ENCODE measurements at regions not wholly inside any gene's neighbourhood (a gene's known extent, or its start where the extent isn't known, plus 50 kb on each side); places are given as distances from the start of the nearest gene placed in this dataset.

- H2BK20ac ChIP-seq (ENCODE audit: low read depth, low read length, poor library complexity, severe bottlenecking) = no peak overlapping the region
- no peak overlapping the region for H3K27ac Mint-ChIP-seq
- no peak overlapping the region for H4K8ac ChIP-seq (replicated peaks; ENCODE audit: insufficient read length, low read depth, low read length)
- no peak overlapping the region for H3K18ac ChIP-seq (ENCODE audit: insufficient read length, low read depth, low read length)
- no peak overlapping the region for H3K27ac ChIP-seq (ENCODE audit: insufficient read length, low read depth, low read length)
- H3T11ph ChIP-seq (ENCODE audit: low read length) = no peak overlapping the region
- no peak overlapping the region for H4K91ac ChIP-seq (ENCODE audit: insufficient read length, low read depth, low read length)
- no peak overlapping the region for H2BK12ac ChIP-seq (ENCODE audit: insufficient read length, low read depth, low read length)
- H2BK15ac ChIP-seq (ENCODE audit: low read depth, low read length) = no peak overlapping the region
- no peak overlapping the region for H2BK5ac ChIP-seq (ENCODE audit: insufficient read length, low read length)
- no peaks in the 10 kb centered on the region for H3K36me3 Mint-ChIP-seq (ENCODE audit: insufficient read depth in 1 of 3, low read depth in 3 of 3)
- no peak overlapping the region for H3K56ac ChIP-seq (ENCODE audit: insufficient read length, low read depth, low read length)
- no peak overlapping the region for H3K4me3 Mint-ChIP-seq
- H3K4me2 ChIP-seq (ENCODE audit: insufficient read depth, insufficient read length, low read length) = no peak overlapping the region
- H4K5ac ChIP-seq (ENCODE audit: insufficient read length, low read depth, low read length) = no peak overlapping the region
- no peaks in the 10 kb centered on the region for H3K9me3 Mint-ChIP-seq
- no peak overlapping the region for H3K4ac ChIP-seq (ENCODE audit: low read depth, low read length)
- no CpG with 5 or more reads among the region's 16 CpGs for WGBS (ENCODE audit: extremely low coverage, insufficient read length, low lambda C conversion rate)
- no peaks in the 10 kb centered on the region for H3K79me2 ChIP-seq (ENCODE audit: insufficient read depth, low read length)
- no peak for DNase-seq
- peaks cover 5 to 14% of the 10 kb centered on the region in 2 experiments; a peak in 3 of 4 replicates for H3K4me1 Mint-ChIP-seq
- H3K14ac ChIP-seq (ENCODE audit: insufficient read depth, low read length) = no peak overlapping the region
- no peaks in the 10 kb centered on the region for H3K9me3 ChIP-seq (ENCODE audit: control insufficient read depth, low read depth, low read length)
- H3K27me3 ChIP-seq (ENCODE audit: insufficient read depth, low read length) = no peaks in the 10 kb centered on the region
- TF ChIP-seq CTCF (conservative IDR thresholded peaks at IDR 0.05) = no peak
- H3K9ac ChIP-seq (ENCODE audit: extremely low read depth, insufficient read length, low read length) = no peak overlapping the region
- H2AFZ ChIP-seq (ENCODE audit: low read length) = no peak overlapping the region
- H3K27me3 Mint-ChIP-seq (ENCODE audit: low read depth) = peaks cover 14% of the 10 kb centered on the region
- no peaks in the 10 kb centered on the region for H3K4me1 ChIP-seq (ENCODE audit: insufficient read depth, low read length)
- H3K79me1 ChIP-seq (ENCODE audit: insufficient read depth, low read depth, low read length, poor library complexity, severe bottlenecking) = no peaks in the 10 kb centered on the region
- no peak overlapping the region for H2BK120ac ChIP-seq (ENCODE audit: low read depth, low read length, poor library complexity, severe bottlenecking)
- H2AK5ac ChIP-seq (ENCODE audit: insufficient read length, low read length) = no peak overlapping the region
- H3K23ac ChIP-seq (ENCODE audit: insufficient read length, low read depth, low read length) = no peak overlapping the region
- H3K23me2 ChIP-seq (ENCODE audit: insufficient read length, low read depth, low read length, poor library complexity, severe bottlenecking) = no peaks in the 10 kb centered on the region
- no peaks in the 10 kb centered on the region for H4K20me1 ChIP-seq (ENCODE audit: control insufficient read depth, insufficient read depth, insufficient read length)
These were observed 72.0 kb downstream of the DACT2 start for GRCh38 chr6:168247443-168248147.
